ENCODE measurements at regions not wholly inside any gene's neighbourhood (a gene's known extent, or its start where the extent isn't known, plus 50 kb on each side); places are given as distances from the start of the nearest gene placed in this dataset.
"Not testable (repeated sequence)": the region's sequence is repeated elsewhere in the genome, so short reads cannot be mapped to it uniquely, and the experiment has no call there.

- no peaks in the 10 kb centered on the region for H3K27me3 ChIP-seq (ENCODE audit: control insufficient read depth in 3 of 3, insufficient read depth in 3 of 3, low read depth in 1 of 3, low read length in 3 of 3)
- H3K9me3 ChIP-seq (replicated peaks in 1 of 2; ENCODE audit: control insufficient read depth in 2 of 2, insufficient read depth in 1 of 2, low read depth in 1 of 2, low read length in 2 of 2): peaks cover 0 to 3% of the 10 kb centered on the region in 2 donors
- no peaks in the 10 kb centered on the region for H3K79me1 ChIP-seq (ENCODE audit: low read depth, low read length)
- no peak overlapping the region for H4K8ac ChIP-seq (ENCODE audit: low read depth, low read length)
- no peak for DNase-seq (ENCODE audit: low spot score)
- no peak overlapping the region for H2AFZ ChIP-seq (ENCODE audit: low read length)
- no peak overlapping the region for H2BK5ac ChIP-seq (ENCODE audit: low read length)
- H3K4me3 ChIP-seq (ENCODE audit: low read length in 2 of 2): no peak overlapping the region
- H3K23ac ChIP-seq (ENCODE audit: low read depth, low read length, poor library complexity): no peak overlapping the region
- H3K9ac ChIP-seq (ENCODE audit: low read depth, low read length, poor library complexity): no peak overlapping the region
- no peaks in the 10 kb centered on the region for H3K4me1 ChIP-seq (ENCODE audit: control insufficient read depth in 2 of 2, insufficient read depth in 1 of 2, low read depth in 1 of 2, low read length in 2 of 2)
- WGBS, 2 donors (ENCODE audit: extremely low coverage in 2 of 2, insufficient read length in 2 of 2, insufficient replicate concordance in 1 of 2): no CpG with 5 or more reads among the region's 2 CpGs
- no peak overlapping the region for H3K18ac ChIP-seq (ENCODE audit: low read length)
- H4K91ac ChIP-seq (ENCODE audit: low read depth, low read length, poor library complexity): no peak overlapping the region
- no peak overlapping the region for H3K4ac ChIP-seq (ENCODE audit: low read length)
- no peak overlapping the region for H2BK12ac ChIP-seq (ENCODE audit: low read length)
- no peak overlapping the region for H3K4me2 ChIP-seq (ENCODE audit: insufficient read depth, low read length, poor library complexity, severe bottlenecking)
- no peak overlapping the region for H3K14ac ChIP-seq (ENCODE audit: low read length)
- H3K27ac ChIP-seq (replicated peaks; ENCODE audit: low read length): no peak overlapping the region
- H2BK120ac ChIP-seq (ENCODE audit: low read depth, low read length): no peak overlapping the region
- no peaks in the 10 kb centered on the region for H3K36me3 ChIP-seq (replicated peaks in 1 of 2; ENCODE audit: control insufficient read depth in 2 of 2, insufficient read depth in 2 of 2, low read length in 2 of 2)
- no peak overlapping the region for H2BK15ac ChIP-seq (ENCODE audit: low read length)
- no peak overlapping the region for H2AK5ac ChIP-seq (ENCODE audit: low read depth, low read length)
Measured at GRCh38 chr9:120307599-120307998, 272.4 kb downstream of the CDK5RAP2 start.

- Histone ChIP-seq H3K9ac (ENCODE audit: low read depth, low read length, poor library complexity) (no peak overlapping the region), H2BK12ac (ENCODE audit: low read length) (no peak overlapping the region), H3K4me1 (ENCODE audit: control insufficient read depth in 2 of 2, insufficient read depth in 1 of 2, low read depth in 1 of 2, low read length in 2 of 2) (no peaks in the 10 kb centered on the region), H3K23ac (ENCODE audit: low read depth, low read length, poor library complexity) (no peak overlapping the region), H3K36me3 (replicated peaks in 1 of 2; ENCODE audit: control insufficient read depth in 2 of 2, insufficient read depth in 2 of 2, low read length in 2 of 2) (no peaks in the 10 kb centered on the region), H2BK5ac (ENCODE audit: low read length) (no peak overlapping the region), H3K14ac (ENCODE audit: low read length) (no peak overlapping the region), H4K8ac (ENCODE audit: low read depth, low read length) (no peak overlapping the region), H2AK5ac (ENCODE audit: low read depth, low read length) (no peak overlapping the region), H3K4ac (ENCODE audit: low read length) (no peak overlapping the region), H2BK120ac (ENCODE audit: low read depth, low read length) (no peak overlapping the region), H3K27me3 (ENCODE audit: control insufficient read depth in 3 of 3, insufficient read depth in 3 of 3, low read depth in 1 of 3, low read length in 3 of 3) (no peaks in the 10 kb centered on the region), H3K18ac (ENCODE audit: low read length) (no peak overlapping the region), H3K4me2 (ENCODE audit: insufficient read depth, low read length, poor library complexity, severe bottlenecking) (no peak overlapping the region), H3K79me1 (ENCODE audit: low read depth, low read length) (no peaks in the 10 kb centered on the region), H4K91ac (ENCODE audit: low read depth, low read length, poor library complexity) (no peak overlapping the region), H3K9me3 (replicated peaks in 1 of 2; ENCODE audit: control insufficient read depth in 2 of 2, insufficient read depth in 1 of 2, low read depth in 1 of 2, low read length in 2 of 2) (peaks cover 0 to 3% of the 10 kb centered on the region in 2 donors), H3K27ac (replicated peaks; ENCODE audit: low read length) (no peak overlapping the region), H2BK15ac (ENCODE audit: low read length) (no peak overlapping the region), H3K4me3 (ENCODE audit: low read length in 2 of 2) (no peak overlapping the region), H2AFZ (ENCODE audit: low read length) (no peak overlapping the region)
- no peak for DNase-seq (ENCODE audit: low spot score)
- no CpG with 5 or more reads among the region's 3 CpGs for WGBS, 2 donors (ENCODE audit: extremely low coverage in 2 of 2, insufficient read length in 2 of 2, insufficient replicate concordance in 1 of 2)
Measured at GRCh38 chr9:120306561-120306960, 273.4 kb downstream of the CDK5RAP2 start.

- WGBS, 2 donors (ENCODE audit: extremely low coverage in 2 of 2, insufficient read length in 2 of 2, insufficient replicate concordance in 1 of 2): no CpG with 5 or more reads among the region's 3 CpGs
- H3K27me3 ChIP-seq (ENCODE audit: control insufficient read depth in 3 of 3, insufficient read depth in 3 of 3, low read depth in 1 of 3, low read length in 3 of 3): no peaks in the 10 kb centered on the region
- no peak overlapping the region for H2BK5ac ChIP-seq (ENCODE audit: low read length)
- no peaks in the 10 kb centered on the region for H3K4me1 ChIP-seq (ENCODE audit: control insufficient read depth in 2 of 2, insufficient read depth in 1 of 2, low read depth in 1 of 2, low read length in 2 of 2)
- H2BK120ac ChIP-seq (ENCODE audit: low read depth, low read length): no peak overlapping the region
- no peak overlapping the region for H2BK12ac ChIP-seq (ENCODE audit: low read length)
- no peak overlapping the region for H3K23ac ChIP-seq (ENCODE audit: low read depth, low read length, poor library complexity)
- no peak overlapping the region for H3K14ac ChIP-seq (ENCODE audit: low read length)
- peak overlapping the region in 1 of 2 donors; percentile 43 for H3K4me3 ChIP-seq (ENCODE audit: low read length in 2 of 2)
- H4K91ac ChIP-seq (ENCODE audit: low read depth, low read length, poor library complexity): peak overlapping the region; percentile 6
- DNase-seq (ENCODE audit: low spot score): no peak
- no peaks in the 10 kb centered on the region for H3K79me1 ChIP-seq (ENCODE audit: low read depth, low read length)
- no peak overlapping the region for H4K8ac ChIP-seq (ENCODE audit: low read depth, low read length)
- H3K18ac ChIP-seq (ENCODE audit: low read length): no peak overlapping the region
- peaks cover 0 to 3% of the 10 kb centered on the region in 2 donors for H3K9me3 ChIP-seq (replicated peaks in 1 of 2; ENCODE audit: control insufficient read depth in 2 of 2, insufficient read depth in 1 of 2, low read depth in 1 of 2, low read length in 2 of 2)
- H2AFZ ChIP-seq (ENCODE audit: low read length): no peak overlapping the region
- no peak overlapping the region for H3K4me2 ChIP-seq (ENCODE audit: insufficient read depth, low read length, poor library complexity, severe bottlenecking)
- no peak overlapping the region for H2BK15ac ChIP-seq (ENCODE audit: low read length)
- no peak overlapping the region for H2AK5ac ChIP-seq (ENCODE audit: low read depth, low read length)
- no peak overlapping the region for H3K4ac ChIP-seq (ENCODE audit: low read length)
- H3K9ac ChIP-seq (ENCODE audit: low read depth, low read length, poor library complexity): no peak overlapping the region
- H3K27ac ChIP-seq (replicated peaks; ENCODE audit: low read length): no peak overlapping the region
- H3K36me3 ChIP-seq (replicated peaks in 1 of 2; ENCODE audit: control insufficient read depth in 2 of 2, insufficient read depth in 2 of 2, low read length in 2 of 2): no peaks in the 10 kb centered on the region
Measured at GRCh38 chr9:120306088-120306487, 273.9 kb downstream of the CDK5RAP2 start.

GRCh38 chr9:120304896-120305295, 275.1 kb downstream of the CDK5RAP2 start:
- H3K4ac ChIP-seq (ENCODE audit: low read length); H2AK5ac ChIP-seq (ENCODE audit: low read depth, low read length); H3K79me1 ChIP-seq (ENCODE audit: low read depth, low read length); H3K4me2 ChIP-seq (ENCODE audit: insufficient read depth, low read length, poor library complexity, severe bottlenecking); H2BK120ac ChIP-seq (ENCODE audit: low read depth, low read length); H3K27ac ChIP-seq (replicated peaks; ENCODE audit: low read length); H3K9me3 ChIP-seq (replicated peaks in 1 of 2; ENCODE audit: control insufficient read depth in 2 of 2, insufficient read depth in 1 of 2, low read depth in 1 of 2, low read length in 2 of 2); H3K23ac ChIP-seq (ENCODE audit: low read depth, low read length, poor library complexity); H3K18ac ChIP-seq (ENCODE audit: low read length); H3K14ac ChIP-seq (ENCODE audit: low read length); H4K8ac ChIP-seq (ENCODE audit: low read depth, low read length); H3K9ac ChIP-seq (ENCODE audit: low read depth, low read length, poor library complexity); H3K4me1 ChIP-seq (ENCODE audit: control insufficient read depth in 2 of 2, insufficient read depth in 1 of 2, low read depth in 1 of 2, low read length in 2 of 2); DNase-seq (ENCODE audit: low spot score); H2AFZ ChIP-seq (ENCODE audit: low read length); H2BK15ac ChIP-seq (ENCODE audit: low read length); H2BK12ac ChIP-seq (ENCODE audit: low read length); H4K91ac ChIP-seq (ENCODE audit: low read depth, low read length, poor library complexity); H3K4me3 ChIP-seq (ENCODE audit: low read length in 2 of 2); H3K36me3 ChIP-seq (replicated peaks in 1 of 2; ENCODE audit: control insufficient read depth in 2 of 2, insufficient read depth in 2 of 2, low read length in 2 of 2); H2BK5ac ChIP-seq (ENCODE audit: low read length); H3K27me3 ChIP-seq (ENCODE audit: control insufficient read depth in 3 of 3, insufficient read depth in 3 of 3, low read depth in 1 of 3, low read length in 3 of 3): not testable (repeated sequence)
- no CpG with 5 or more reads among the region's 28 CpGs for WGBS, 2 donors (ENCODE audit: extremely low coverage in 2 of 2, insufficient read length in 2 of 2, insufficient replicate concordance in 1 of 2)

All from neuronal stem cell (in vitro differentiated cells).